H9 (cell line): ENCODE measurements at regions not wholly inside any gene's neighbourhood (a gene's known extent, or its start where the extent isn't known, plus 50 kb on each side); places are given as distances from the start of the nearest gene placed in this dataset.

Experiments used
- DNase-seq: peaks from one replicate; pipeline ENCODE4 v3.0.0-alpha.2; 2017
- H2AFZ ChIP-seq: one replicate; pipeline ENCODE4 v1.6.1; 2013; ENCODE audit warnings: mild to moderate bottlenecking, low read length, control low read depth, moderate library complexity
- H2AK5ac ChIP-seq: 2 replicates; pipeline ENCODE4 v1.6.1; 2013; ENCODE audit warnings: low read length, control low read depth, mixed read lengths; ENCODE audit not compliant: insufficient read length
- H2BK120ac ChIP-seq: one replicate; pipeline ENCODE4 v1.6.1; 2013; ENCODE audit warnings: low read depth, mild to moderate bottlenecking, low read length, control low read depth, inconsistent platforms; ENCODE audit not compliant: poor library complexity, severe bottlenecking
- H2BK12ac ChIP-seq: 2 replicates; pipeline ENCODE4 v1.6.1; 2013; ENCODE audit warnings: low read length, control low read depth, mixed read lengths, low read depth; ENCODE audit not compliant: insufficient read length
- H2BK15ac ChIP-seq: 2 replicates; pipeline ENCODE4 v1.6.1; 2013; ENCODE audit warnings: low read depth, low read length, control low read depth
- H2BK20ac ChIP-seq: one replicate; pipeline ENCODE4 v1.6.1; 2013; ENCODE audit warnings: low read depth, mild to moderate bottlenecking, low read length, control low read depth, inconsistent platforms; ENCODE audit not compliant: poor library complexity, severe bottlenecking
- H2BK5ac ChIP-seq: 2 replicates; pipeline ENCODE4 v1.6.1; 2013; ENCODE audit warnings: low read length, control low read depth, mixed read lengths; ENCODE audit not compliant: insufficient read length
- H3K14ac ChIP-seq: 2 replicates; pipeline ENCODE4 v1.6.1; 2013; ENCODE audit warnings: low read length, control low read depth; ENCODE audit not compliant: insufficient read depth
- H3K18ac ChIP-seq: 2 replicates; pipeline ENCODE4 v1.6.1; 2013; ENCODE audit warnings: low read depth, mild to moderate bottlenecking, mixed read lengths, low read length, control low read depth; ENCODE audit not compliant: insufficient read length
- H3K23ac ChIP-seq: 2 replicates; pipeline ENCODE4 v1.6.1; 2013; ENCODE audit warnings: low read length, control low read depth, mixed read lengths, low read depth; ENCODE audit not compliant: insufficient read length
- H3K23me2 ChIP-seq: 2 replicates; pipeline ENCODE4 v1.6.1; 2013; ENCODE audit warnings: low read depth, mild to moderate bottlenecking, mixed read lengths, low read length, control low read depth; ENCODE audit not compliant: insufficient read length, poor library complexity, severe bottlenecking
- H3K27ac ChIP-seq: 2 replicates; pipeline ENCODE4 v1.5.1; 2013; ENCODE audit warnings: low read length, control low read depth, mixed read lengths, low read depth; ENCODE audit not compliant: insufficient read length
- H3K27me3 ChIP-seq: 2 replicates; pipeline ENCODE4 v1.6.1; 2013; ENCODE audit warnings: low read length, control low read depth, inconsistent platforms; ENCODE audit not compliant: insufficient read depth
- H3K4ac ChIP-seq: 2 replicates; pipeline ENCODE4 v1.6.1; 2013; ENCODE audit warnings: low read depth, mild to moderate bottlenecking, control low read depth, inconsistent platforms, low read length, moderate library complexity
- H3K4me1 ChIP-seq: 2 replicates; pipeline ENCODE4 v1.6.1; 2013; ENCODE audit warnings: low read length, control low read depth, inconsistent platforms; ENCODE audit not compliant: insufficient read depth
- H3K4me2 ChIP-seq: 2 replicates; pipeline ENCODE4 v1.6.1; 2013; ENCODE audit warnings: low read length, control low read depth, mixed read lengths; ENCODE audit not compliant: insufficient read length, insufficient read depth
- H3K56ac ChIP-seq: 2 replicates; pipeline ENCODE4 v1.6.1; 2013; ENCODE audit warnings: low read depth, mild to moderate bottlenecking, mixed read lengths, low read length, control low read depth; ENCODE audit not compliant: insufficient read length
- H3K79me1 ChIP-seq: 2 replicates; pipeline ENCODE4 v1.6.1; 2013; ENCODE audit warnings: low read depth, mild to moderate bottlenecking, moderate library complexity, low read length, control low read depth, inconsistent platforms; ENCODE audit not compliant: insufficient read depth, poor library complexity, severe bottlenecking
- H3K79me2 ChIP-seq: 2 replicates; pipeline ENCODE4 v1.6.1; 2013; ENCODE audit warnings: low read length, control low read depth, inconsistent platforms; ENCODE audit not compliant: insufficient read depth
- H3K9ac ChIP-seq: 2 replicates; pipeline ENCODE4 v1.6.1; 2013; ENCODE audit warnings: low read length, control low read depth, mixed read lengths; ENCODE audit not compliant: insufficient read length; ENCODE audit errors: extremely low read depth
- H3K9me3 ChIP-seq: one replicate; pipeline ENCODE4 v1.6.1; 2013; ENCODE audit warnings: low read depth, low read length, inconsistent platforms; ENCODE audit not compliant: control insufficient read depth
- H3T11ph ChIP-seq: one replicate; pipeline ENCODE4 v1.6.1; 2013; ENCODE audit warnings: mild to moderate bottlenecking, low read length, control low read depth, inconsistent platforms
- H4K20me1 ChIP-seq: one replicate; pipeline ENCODE4 v1.6.1; 2013; ENCODE audit not compliant: control insufficient read depth, insufficient read length, insufficient read depth
- H4K5ac ChIP-seq: 2 replicates; pipeline ENCODE4 v1.6.1; 2013; ENCODE audit warnings: low read depth, mild to moderate bottlenecking, mixed read lengths, low read length, control low read depth; ENCODE audit not compliant: insufficient read length
- H4K8ac ChIP-seq: replicated peaks from 2 replicates; pipeline ENCODE4 v1.6.1; 2013; ENCODE audit warnings: low read length, control low read depth, mixed read lengths, low read depth; ENCODE audit not compliant: insufficient read length
- H4K91ac ChIP-seq: 2 replicates; pipeline ENCODE4 v1.6.1; 2013; ENCODE audit warnings: low read depth, mild to moderate bottlenecking, moderate library complexity, mixed read lengths, low read length, control low read depth; ENCODE audit not compliant: insufficient read length
- H3K27ac Mint-ChIP-seq, 3 experiments: 2 replicates in 2 of 3; 3 replicates in 1 of 3; pipeline ENCODE4 v1.8.0; 2020 to 2021; ENCODE audit warnings: mixed read lengths in 3 of 3, mild to moderate bottlenecking in 1 of 3, moderate library complexity in 1 of 3
- H3K27me3 Mint-ChIP-seq: 2 replicates; pipeline ENCODE4 v1.8.0; 2021; ENCODE audit warnings: low read depth, mild to moderate bottlenecking, moderate library complexity, mixed read lengths
- H3K36me3 Mint-ChIP-seq, 3 experiments: 2 replicates in 2 of 3; 3 replicates in 1 of 3; pipeline ENCODE4 v1.8.0; 2020 to 2021; ENCODE audit warnings: low read depth in 3 of 3, mixed read lengths in 3 of 3; ENCODE audit not compliant: insufficient read depth in 1 of 3
- H3K4me1 Mint-ChIP-seq, 2 experiments: 2 replicates each; pipeline ENCODE4 v1.8.0; 2020; ENCODE audit warnings: mixed read lengths in 2 of 2
- H3K4me3 Mint-ChIP-seq, 2 experiments: 2 replicates in 1 of 2; 3 replicates in 1 of 2; pipeline ENCODE4 v1.8.0; 2020 to 2021; ENCODE audit warnings: mild to moderate bottlenecking in 2 of 2, mixed read lengths in 2 of 2, moderate library complexity in 1 of 2
- H3K9me3 Mint-ChIP-seq, 2 experiments: 2 replicates in 1 of 2; 3 replicates in 1 of 2; pipeline ENCODE4 v1.8.0; 2020; ENCODE audit warnings: mild to moderate bottlenecking in 2 of 2, mixed read lengths in 2 of 2, moderate library complexity in 1 of 2
- CTCF ChIP-seq: fragments of 200-600 bp; sonication (generic); conservative IDR thresholded peaks from 3 replicates; pipeline ENCODE4 v1.8.0; 2021; ENCODE audit warnings: antibody characterized with exemption, mild to moderate bottlenecking
- WGBS: extraction: QIAGEN DNeasy Blood & Tissue Kit; methylation state at CpG from one replicate; pipeline ENCODE4 v1.1.7; 2013; ENCODE audit warnings: missing lambda C conversion rate, low lambda C conversion rate, mixed read lengths; ENCODE audit not compliant: insufficient read length; ENCODE audit errors: extremely low coverage; 5-methylcytosine and 5-hydroxymethylcytosine counted together

GRCh38 chr9:103761466-103761865, 332.6 kb upstream of the SMC2 start:
- no peaks in the 10 kb centered on the region for H3K4me1 ChIP-seq
- H4K91ac ChIP-seq: no peak overlapping the region
- H3K27ac Mint-ChIP-seq: no peak overlapping the region
- H2AK5ac ChIP-seq: no peak overlapping the region
- H3K4me1 Mint-ChIP-seq: peaks cover 16 to 17% of the 10 kb centered on the region in 2 experiments
- H3K4me2 ChIP-seq: no peak overlapping the region
- H2AFZ ChIP-seq: no peak overlapping the region
- no peaks in the 10 kb centered on the region for H3K23me2 ChIP-seq
- H3K4me3 Mint-ChIP-seq: no peak overlapping the region
- no peak overlapping the region for H4K5ac ChIP-seq
- DNase-seq: no peak
- H3K9me3 Mint-ChIP-seq: peaks cover 15% of the 10 kb centered on the region in 2 experiments
- H2BK12ac ChIP-seq: no peak overlapping the region
- H3K18ac ChIP-seq: no peak overlapping the region
- H3K56ac ChIP-seq: no peak overlapping the region
- H3K9me3 ChIP-seq: no peaks in the 10 kb centered on the region
- no peak overlapping the region for H2BK15ac ChIP-seq
- no peak overlapping the region for H3K27ac ChIP-seq
- WGBS: no CpG with 5 or more reads among the region's 2 CpGs
- H3K27me3 Mint-ChIP-seq: no peaks in the 10 kb centered on the region
- no peak overlapping the region for H2BK5ac ChIP-seq
- H3K4ac ChIP-seq: no peak overlapping the region
- no peaks in the 10 kb centered on the region for H3K27me3 ChIP-seq
- H3K79me2 ChIP-seq: no peaks in the 10 kb centered on the region
- H3K14ac ChIP-seq: no peak overlapping the region
- no peak overlapping the region for H2BK120ac ChIP-seq
- no peak overlapping the region for H3K9ac ChIP-seq
- H4K20me1 ChIP-seq: no peaks in the 10 kb centered on the region
- H4K8ac ChIP-seq: no peak overlapping the region
- no peak overlapping the region for H3K23ac ChIP-seq
- H3T11ph ChIP-seq: no peak overlapping the region
- no peak overlapping the region for H2BK20ac ChIP-seq
- H3K79me1 ChIP-seq: no peaks in the 10 kb centered on the region
- H3K36me3 Mint-ChIP-seq: peaks cover 7 to 21% (median 14%) of the 10 kb centered on the region in 3 experiments; a peak in 6 of 7 replicates
- no peak for TF ChIP-seq CTCF
